ENCODE measurements at regions not wholly inside any gene's neighbourhood (a gene's known extent, or its start where the extent isn't known, plus 50 kb on each side); places are given as distances from the start of the nearest gene placed in this dataset.
"Not testable (repeated sequence)": the region's sequence is repeated elsewhere in the genome, so short reads cannot be mapped to it uniquely, and the experiment has no call there.

GRCh38 chr3:15933439-15934139, 135.8 kb upstream of the ANKRD28 start:
- no peak overlapping the region for H3K4me3 ChIP-seq (ENCODE audit: control insufficient read depth, low read depth, low read length)
- no peak for DNase-seq (ENCODE audit: low read depth)
- no peak for TF ChIP-seq CTCF (IDR thresholded peaks at IDR 0.05; ENCODE audit: control insufficient read depth, insufficient read depth, low read depth, low read length, missing control alignments)

DNA sequence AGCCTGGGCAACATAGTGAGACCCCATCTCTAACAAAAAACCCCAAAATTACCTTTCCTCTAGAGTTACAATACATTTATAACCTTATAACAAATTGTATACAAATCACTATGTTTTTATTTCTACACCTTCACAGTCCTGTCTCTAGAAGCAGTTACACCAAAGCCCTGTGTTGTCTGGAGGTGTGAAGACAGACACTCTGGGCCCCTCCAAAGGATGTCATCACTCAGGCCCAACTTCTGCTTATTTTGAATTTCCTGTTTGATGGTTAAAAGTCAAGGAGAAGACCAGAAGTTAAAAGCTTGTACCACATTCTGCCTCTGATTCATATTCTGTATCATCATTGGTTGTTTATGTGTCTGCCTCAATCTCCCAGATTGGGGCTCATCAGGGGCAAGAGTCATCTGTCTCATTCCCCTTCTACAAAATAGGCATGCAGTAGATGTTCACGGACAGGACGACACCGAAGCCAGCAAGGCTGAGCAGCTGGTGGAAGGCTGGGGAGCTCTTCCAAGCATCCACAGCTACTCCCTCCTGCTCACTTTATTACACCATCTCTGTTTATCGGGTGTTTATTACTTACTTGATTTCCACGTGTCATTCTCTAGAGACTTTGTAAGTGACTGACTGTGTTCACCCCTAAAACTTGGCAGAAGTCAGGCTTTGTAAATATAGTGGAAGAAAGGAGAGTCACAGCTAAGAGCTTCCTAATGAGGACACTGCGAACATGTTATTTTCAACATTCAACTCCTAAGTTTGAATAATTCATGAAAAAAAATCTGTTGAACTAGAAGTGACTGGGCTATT, 136.8 kb upstream of the ANKRD28 start:
- no peak for DNase-seq (ENCODE audit: low read depth)
- no peak overlapping the region for H3K4me3 ChIP-seq (ENCODE audit: control insufficient read depth, low read depth, low read length)
- TF ChIP-seq CTCF (IDR thresholded peaks at IDR 0.05; ENCODE audit: control insufficient read depth, insufficient read depth, low read depth, low read length, missing control alignments), result no peak

DNA sequence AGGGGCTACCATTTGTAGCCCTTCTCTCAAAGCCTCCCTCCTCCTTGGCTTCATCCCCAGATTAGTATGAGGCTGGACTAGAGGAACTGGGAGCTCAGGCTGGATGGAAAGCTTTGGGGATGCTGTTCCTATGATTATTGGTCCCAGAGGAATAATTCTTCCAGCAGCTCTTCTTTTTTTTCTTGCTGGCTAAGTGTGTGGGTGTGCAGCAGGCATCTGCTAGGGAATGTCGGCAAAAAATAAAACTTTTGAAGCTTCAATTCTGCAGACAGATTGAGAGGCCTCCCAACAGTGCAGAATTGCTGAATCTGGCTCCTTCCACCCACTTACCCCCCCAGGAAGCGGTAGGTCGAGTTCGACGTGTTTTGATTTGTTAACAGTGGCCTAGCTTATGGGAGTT, 138.5 kb upstream of the ANKRD28 start:
- TF ChIP-seq CTCF (IDR thresholded peaks at IDR 0.05; ENCODE audit: control insufficient read depth, insufficient read depth, low read depth, low read length, missing control alignments), result no peak
- DNase-seq (ENCODE audit: low read depth), result no peak
- H3K4me3 ChIP-seq (ENCODE audit: control insufficient read depth, low read depth, low read length), result no peak overlapping the region

GRCh38 chr3:15940641-15941040, 142.9 kb upstream of the ANKRD28 start:
- no peak for DNase-seq (ENCODE audit: low read depth)
- no peak overlapping the region for H3K4me3 ChIP-seq (ENCODE audit: control insufficient read depth, low read depth, low read length)
- TF ChIP-seq CTCF (IDR thresholded peaks at IDR 0.05; ENCODE audit: control insufficient read depth, insufficient read depth, low read depth, low read length, missing control alignments), result no peak

DNA sequence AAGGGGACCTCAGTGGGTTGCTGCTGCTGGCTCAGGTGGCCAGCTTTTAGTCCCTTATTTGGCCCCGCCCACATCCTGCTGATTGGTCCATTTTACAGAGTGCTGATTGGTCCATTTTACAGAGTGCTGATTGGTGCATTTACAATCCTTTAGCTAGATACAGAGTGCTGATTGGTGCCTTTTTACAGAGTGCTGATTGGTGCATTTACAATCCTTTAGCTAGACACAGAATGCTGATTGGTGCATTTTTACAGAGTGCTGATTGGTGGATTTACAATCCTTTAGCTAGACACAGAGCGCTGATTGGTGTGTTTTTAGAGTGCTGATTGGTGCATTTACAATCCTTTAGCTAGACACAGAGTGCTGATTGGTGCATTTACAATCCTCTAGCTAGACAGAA, 143.7 kb upstream of the ANKRD28 start:
- not testable (repeated sequence) for H3K4me3 ChIP-seq (ENCODE audit: control insufficient read depth, low read depth, low read length); DNase-seq (ENCODE audit: low read depth)

DNA sequence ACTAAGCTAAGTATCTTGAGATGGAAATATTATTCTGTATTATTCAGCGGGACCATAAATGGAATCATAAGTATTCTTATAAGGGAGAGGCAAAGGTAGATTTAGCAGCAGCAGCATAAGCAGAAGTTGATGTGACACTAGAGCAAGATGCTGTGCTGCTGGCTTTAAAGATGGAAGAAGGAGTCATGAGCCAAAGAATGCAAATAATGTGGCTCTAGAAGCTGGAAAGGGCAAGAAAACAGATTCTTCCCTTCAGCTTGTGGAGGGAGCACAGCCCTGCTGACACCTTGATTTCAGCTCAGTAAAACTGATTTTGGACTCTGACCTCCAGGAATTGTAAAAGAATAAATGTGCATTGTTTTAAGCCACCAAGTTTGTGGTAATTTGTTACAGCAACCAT, 144.2 kb upstream of the ANKRD28 start:
- DNase-seq (ENCODE audit: low read depth), result no peak
- no peak overlapping the region for H3K4me3 ChIP-seq (ENCODE audit: control insufficient read depth, low read depth, low read length)
- no peak for TF ChIP-seq CTCF (IDR thresholded peaks at IDR 0.05; ENCODE audit: control insufficient read depth, insufficient read depth, low read depth, low read length, missing control alignments)

DNA sequence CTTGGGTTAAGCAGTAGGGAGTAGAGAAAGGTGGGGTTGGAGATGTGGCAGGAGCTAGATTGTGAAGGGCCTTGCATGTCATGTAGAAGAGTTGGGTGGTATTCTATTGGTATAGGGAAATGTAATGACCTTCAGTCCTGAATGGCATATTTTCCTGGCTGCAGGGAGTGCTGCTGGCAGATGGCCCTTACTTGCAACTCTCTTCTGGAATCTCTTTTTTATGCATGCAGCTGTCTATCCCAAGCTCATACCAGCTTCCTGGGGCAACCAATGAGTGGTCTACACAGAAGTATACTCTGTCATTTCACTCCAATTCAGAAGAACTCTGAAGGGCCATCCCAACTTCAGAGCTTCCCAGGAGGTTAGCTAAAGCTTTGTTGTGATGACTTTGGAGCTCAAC, 144.7 kb upstream of the ANKRD28 start:
- no peak overlapping the region for H3K4me3 ChIP-seq (ENCODE audit: control insufficient read depth, low read depth, low read length)
- no peak for DNase-seq (ENCODE audit: low read depth)
- no peak for TF ChIP-seq CTCF (IDR thresholded peaks at IDR 0.05; ENCODE audit: control insufficient read depth, insufficient read depth, low read depth, low read length, missing control alignments)

Data from AG09309 (cell line).